A549 (cell line): ENCODE measurements at regions not wholly inside any gene's neighbourhood (a gene's known extent, or its start where the extent isn't known, plus 50 kb on each side); places are given as distances from the start of the nearest gene placed in this dataset.

Experiments
- CBX2 ChIP-seq: fragments of 200-600 bp; sonication (generic); IDR thresholded peaks from 2 replicates; pipeline ENCODE4 v1.6.1; 2016; ENCODE audit warnings: low read depth, mild to moderate bottlenecking, borderline replicate concordance
- EP300 ChIP-seq, 2 experiments: fragments of >200 bp; sonication (Bioruptor Twin); formaldehyde crosslinking; IDR thresholded peaks; 2 replicates in 1 of 2; 3 replicates in 1 of 2; pipeline ENCODE4 v1.6.1; 2016 to 2017
- HOXA7 ChIP-seq: fragments of 250-450 bp; sonication (Bioruptor Pico); IDR thresholded peaks from 2 replicates; pipeline ENCODE4 v1.5.0; 2020; ENCODE audit warnings: mild to moderate bottlenecking, moderate library complexity
- KDM5A ChIP-seq: fragments of 200-600 bp; sonication (generic); IDR thresholded peaks from 2 replicates; pipeline ENCODE4 v1.6.1; 2016; ENCODE audit warnings: antibody characterized with exemption, mild to moderate bottlenecking
- ZSCAN20 ChIP-seq: fragments of 250-450 bp; sonication (Bioruptor Pico); IDR thresholded peaks from 2 replicates; pipeline ENCODE4 v1.8.0; 2022; ENCODE audit warnings: mild to moderate bottlenecking, moderate library complexity
- TF ChIP-seq, protein P1 (sequence below): fragments of >200 bp; sonication (Bioruptor Twin); formaldehyde crosslinking; IDR thresholded peaks from 3 replicates; pipeline ENCODE4 v1.6.1; 2016
- TF ChIP-seq, protein P2 (sequence below): fragments of >200 bp; sonication (Bioruptor Twin); formaldehyde crosslinking; IDR thresholded peaks from 3 replicates; pipeline ENCODE4 v1.5.1; 2016
- TF ChIP-seq, protein P3 (sequence below): fragments of 200-600 bp; sonication (generic); IDR thresholded peaks from 2 replicates; pipeline ENCODE4 v1.6.1; 2016; ENCODE audit warnings: antibody characterized with exemption, mild to moderate bottlenecking, moderate library complexity

DNA sequence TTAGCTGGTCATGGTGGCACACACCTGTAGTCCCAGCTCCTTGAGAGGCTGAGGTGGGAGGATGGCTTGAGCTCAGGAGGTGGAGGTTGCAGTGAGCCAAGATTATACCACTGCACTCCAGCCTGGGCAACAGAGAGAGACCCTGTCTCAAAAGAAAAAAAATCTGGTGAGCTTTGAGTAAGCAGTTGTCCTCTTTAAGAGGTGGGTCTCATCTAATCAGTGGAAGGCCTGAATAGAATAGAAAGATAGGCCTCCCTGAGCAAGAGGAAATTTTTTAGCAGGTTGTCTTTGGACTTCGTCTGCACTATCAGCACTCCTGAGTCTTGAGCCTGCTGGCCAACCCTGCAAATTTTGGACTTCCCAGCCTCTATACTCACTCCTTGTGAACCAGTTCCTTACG lies 266.0 kb upstream of the ZFHX3 start:
- TF ChIP-seq, protein P1, sequence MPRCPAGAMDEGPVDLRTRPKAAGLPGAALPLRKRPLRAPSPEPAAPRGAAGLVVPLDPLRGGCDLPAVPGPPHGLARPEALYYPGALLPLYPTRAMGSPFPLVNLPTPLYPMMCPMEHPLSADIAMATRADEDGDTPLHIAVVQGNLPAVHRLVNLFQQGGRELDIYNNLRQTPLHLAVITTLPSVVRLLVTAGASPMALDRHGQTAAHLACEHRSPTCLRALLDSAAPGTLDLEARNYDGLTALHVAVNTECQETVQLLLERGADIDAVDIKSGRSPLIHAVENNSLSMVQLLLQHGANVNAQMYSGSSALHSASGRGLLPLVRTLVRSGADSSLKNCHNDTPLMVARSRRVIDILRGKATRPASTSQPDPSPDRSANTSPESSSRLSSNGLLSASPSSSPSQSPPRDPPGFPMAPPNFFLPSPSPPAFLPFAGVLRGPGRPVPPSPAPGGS: no peak
- TF ChIP-seq ZSCAN20 (CRISPR knock-in tag) (no peak), EP300 (IDR thresholded peaks at IDR 0.05) (no peak), CBX2 (no peak), HOXA7 (CRISPR knock-in tag) (no peak), KDM5A (no peak)
- TF ChIP-seq, protein P2, sequence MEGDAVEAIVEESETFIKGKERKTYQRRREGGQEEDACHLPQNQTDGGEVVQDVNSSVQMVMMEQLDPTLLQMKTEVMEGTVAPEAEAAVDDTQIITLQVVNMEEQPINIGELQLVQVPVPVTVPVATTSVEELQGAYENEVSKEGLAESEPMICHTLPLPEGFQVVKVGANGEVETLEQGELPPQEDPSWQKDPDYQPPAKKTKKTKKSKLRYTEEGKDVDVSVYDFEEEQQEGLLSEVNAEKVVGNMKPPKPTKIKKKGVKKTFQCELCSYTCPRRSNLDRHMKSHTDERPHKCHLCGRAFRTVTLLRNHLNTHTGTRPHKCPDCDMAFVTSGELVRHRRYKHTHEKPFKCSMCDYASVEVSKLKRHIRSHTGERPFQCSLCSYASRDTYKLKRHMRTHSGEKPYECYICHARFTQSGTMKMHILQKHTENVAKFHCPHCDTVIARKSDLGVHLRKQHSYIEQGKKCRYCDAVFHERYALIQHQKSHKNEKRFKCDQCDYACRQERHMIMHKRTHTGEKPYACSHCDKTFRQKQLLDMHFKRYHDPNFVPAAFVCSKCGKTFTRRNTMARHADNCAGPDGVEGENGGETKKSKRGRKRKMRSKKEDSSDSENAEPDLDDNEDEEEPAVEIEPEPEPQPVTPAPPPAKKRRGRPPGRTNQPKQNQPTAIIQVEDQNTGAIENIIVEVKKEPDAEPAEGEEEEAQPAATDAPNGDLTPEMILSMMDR: no peak
- TF ChIP-seq, protein P3, sequence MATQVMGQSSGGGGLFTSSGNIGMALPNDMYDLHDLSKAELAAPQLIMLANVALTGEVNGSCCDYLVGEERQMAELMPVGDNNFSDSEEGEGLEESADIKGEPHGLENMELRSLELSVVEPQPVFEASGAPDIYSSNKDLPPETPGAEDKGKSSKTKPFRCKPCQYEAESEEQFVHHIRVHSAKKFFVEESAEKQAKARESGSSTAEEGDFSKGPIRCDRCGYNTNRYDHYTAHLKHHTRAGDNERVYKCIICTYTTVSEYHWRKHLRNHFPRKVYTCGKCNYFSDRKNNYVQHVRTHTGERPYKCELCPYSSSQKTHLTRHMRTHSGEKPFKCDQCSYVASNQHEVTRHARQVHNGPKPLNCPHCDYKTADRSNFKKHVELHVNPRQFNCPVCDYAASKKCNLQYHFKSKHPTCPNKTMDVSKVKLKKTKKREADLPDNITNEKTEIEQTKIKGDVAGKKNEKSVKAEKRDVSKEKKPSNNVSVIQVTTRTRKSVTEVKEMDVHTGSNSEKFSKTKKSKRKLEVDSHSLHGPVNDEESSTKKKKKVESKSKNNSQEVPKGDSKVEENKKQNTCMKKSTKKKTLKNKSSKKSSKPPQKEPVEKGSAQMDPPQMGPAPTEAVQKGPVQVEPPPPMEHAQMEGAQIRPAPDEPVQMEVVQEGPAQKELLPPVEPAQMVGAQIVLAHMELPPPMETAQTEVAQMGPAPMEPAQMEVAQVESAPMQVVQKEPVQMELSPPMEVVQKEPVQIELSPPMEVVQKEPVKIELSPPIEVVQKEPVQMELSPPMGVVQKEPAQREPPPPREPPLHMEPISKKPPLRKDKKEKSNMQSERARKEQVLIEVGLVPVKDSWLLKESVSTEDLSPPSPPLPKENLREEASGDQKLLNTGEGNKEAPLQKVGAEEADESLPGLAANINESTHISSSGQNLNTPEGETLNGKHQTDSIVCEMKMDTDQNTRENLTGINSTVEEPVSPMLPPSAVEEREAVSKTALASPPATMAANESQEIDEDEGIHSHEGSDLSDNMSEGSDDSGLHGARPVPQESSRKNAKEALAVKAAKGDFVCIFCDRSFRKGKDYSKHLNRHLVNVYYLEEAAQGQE: no peak
